OCI-LY7 (cell line): ENCODE measurements at regions not wholly inside any gene's neighbourhood (a gene's known extent, or its start where the extent isn't known, plus 50 kb on each side); places are given as distances from the start of the nearest gene placed in this dataset.

Source experiments
- BruUV-seq: library from RNA; stranded (reverse); fragments of 400-500 nt; replicated peaks from 2 replicates; lab custom pipeline; 2021; lab: Mats Ljungman, UMichigan
- CTCF ChIA-PET: fragments of 300-600 bp; sonication (Branson Sonifier 250); formaldehyde crosslinking; loops from one replicate; lab custom pipeline; 2022; ENCODE audit warnings: antibody characterized with exemption; ENCODE audit not compliant: unreplicated experiment; lab: Charles Lee
- POLR2A ChIA-PET: fragments of 300-600 bp; sonication (Branson Sonifier 250); formaldehyde crosslinking; loops from one replicate; lab custom pipeline; 2022; ENCODE audit warnings: antibody characterized with exemption; lab: Charles Lee
- DNase-seq: peaks from one replicate; pipeline ENCODE4 v3.0.0-alpha.2; 2015; ENCODE audit warnings: low spot score
- H2AFZ ChIP-seq: fragments of 200-600 bp; sonication (generic), shearing (Covaris generic); 2 replicates; pipeline ENCODE4 v1.6.1; 2014; ENCODE audit warnings: mild to moderate bottlenecking, antibody characterized with exemption, low read length, moderate library complexity
- H3K27ac ChIP-seq: fragments of 200-600 bp; sonication (generic); 2 replicates; pipeline ENCODE4 v1.5.1; 2014; ENCODE audit warnings: mixed run types, low read depth, mild to moderate bottlenecking, moderate library complexity, low read length, inconsistent platforms; ENCODE audit not compliant: poor library complexity, severe bottlenecking
- H3K36me3 ChIP-seq: fragments of 200-600 bp; sonication (generic); 2 replicates; pipeline ENCODE4 v1.6.1; 2014; ENCODE audit warnings: mild to moderate bottlenecking, antibody characterized with exemption, low read length, moderate library complexity, mixed read lengths; ENCODE audit not compliant: insufficient read depth
- H3K4me1 ChIP-seq: fragments of 200-600 bp; sonication (generic); 2 replicates; pipeline ENCODE4 v1.5.1; 2014; ENCODE audit warnings: mild to moderate bottlenecking, low read length; ENCODE audit not compliant: insufficient read depth, poor library complexity, severe bottlenecking
- H3K4me2 ChIP-seq: fragments of 200-600 bp; sonication (generic); 2 replicates; pipeline ENCODE4 v1.6.1; 2014; ENCODE audit warnings: mild to moderate bottlenecking, low read length
- H3K4me3 ChIP-seq: fragments of 200-600 bp; sonication (generic); 2 replicates; pipeline ENCODE4 v1.5.1; 2014; ENCODE audit warnings: mild to moderate bottlenecking, low read depth, low read length; ENCODE audit not compliant: poor library complexity, severe bottlenecking
- H3K79me2 ChIP-seq: fragments of 200-600 bp; sonication (generic); 2 replicates; pipeline ENCODE4 v1.6.1; 2016; ENCODE audit warnings: low read depth, mild to moderate bottlenecking, low read length, moderate library complexity, mixed read lengths; ENCODE audit not compliant: insufficient read depth
- H3K9me2 ChIP-seq: fragments of 200-600 bp; sonication (generic); 2 replicates; pipeline ENCODE4 v1.6.1; 2016; ENCODE audit warnings: mild to moderate bottlenecking, low read length, mixed read lengths; ENCODE audit not compliant: insufficient read depth
- H3K9me3 ChIP-seq: fragments of 200-600 bp; sonication (generic); 2 replicates; pipeline ENCODE4 v1.6.1; 2014; ENCODE audit warnings: mild to moderate bottlenecking, mixed run types, low read length, mixed read lengths
- H4K20me1 ChIP-seq: fragments of 200-600 bp; sonication (generic); 2 replicates; pipeline ENCODE4 v1.6.1; 2014; ENCODE audit warnings: mild to moderate bottlenecking, antibody characterized with exemption, low read length, moderate library complexity, mixed read lengths; ENCODE audit not compliant: insufficient read depth
- EZH2phosphoT487 ChIP-seq: fragments of 200-600 bp; sonication (generic); IDR thresholded peaks from 2 replicates; pipeline ENCODE4 v1.6.1; 2018; ENCODE audit warnings: low read depth, borderline replicate concordance, mild to moderate bottlenecking, mixed run types, antibody characterized with exemption, low read length, moderate library complexity, mixed read lengths
- intact Hi-C: fragments of 100-400 bp; cut with micrococcal nuclease; formaldehyde crosslinking; loops from one replicate; pipeline ENCODE4 v1.10.0; 2022; ENCODE audit not compliant: unreplicated experiment
- TF ChIP-seq, protein P1 (sequence below): fragments of 200-600 bp; sonication (generic); conservative IDR thresholded peaks from 2 replicates; pipeline ENCODE4 v1.5.1; 2014; ENCODE audit warnings: mild to moderate bottlenecking, antibody characterized with exemption, low read length, moderate library complexity, mixed read lengths

DNA sequence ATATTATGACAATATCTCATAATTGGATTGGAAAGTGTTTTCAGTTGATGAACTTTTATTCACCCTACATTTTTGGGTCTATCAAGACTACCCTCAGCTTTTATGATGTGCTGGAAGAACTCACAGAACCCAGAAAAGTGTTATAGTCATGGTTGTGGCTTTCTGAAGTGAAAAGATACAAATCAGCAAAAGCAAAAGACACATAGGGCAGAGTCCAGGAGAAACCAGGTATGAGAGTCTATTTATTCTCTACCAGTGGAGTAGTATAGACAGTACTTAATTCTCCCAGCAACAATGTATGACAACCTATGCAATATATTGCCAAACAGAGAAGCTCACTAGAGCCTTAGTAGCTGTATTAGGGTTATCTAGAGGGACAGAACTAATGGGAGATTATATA is 280.4 kb upstream of the TTC14 start:
- DNase-seq = no peak
- Histone ChIP-seq H3K9me2 (no peaks in the 10 kb centered on the region), H3K36me3 (no peaks in the 10 kb centered on the region), H2AFZ (no peak overlapping the region), H4K20me1 (no peaks in the 10 kb centered on the region), H3K79me2 (no peaks in the 10 kb centered on the region), H3K27ac (no peak overlapping the region), H3K4me3 (no peak overlapping the region), H3K4me2 (no peak overlapping the region), H3K4me1 (no peaks in the 10 kb centered on the region), H3K9me3 (no peaks in the 10 kb centered on the region)
- no peak for TF ChIP-seq EZH2phosphoT487
- TF ChIP-seq, protein P1, sequence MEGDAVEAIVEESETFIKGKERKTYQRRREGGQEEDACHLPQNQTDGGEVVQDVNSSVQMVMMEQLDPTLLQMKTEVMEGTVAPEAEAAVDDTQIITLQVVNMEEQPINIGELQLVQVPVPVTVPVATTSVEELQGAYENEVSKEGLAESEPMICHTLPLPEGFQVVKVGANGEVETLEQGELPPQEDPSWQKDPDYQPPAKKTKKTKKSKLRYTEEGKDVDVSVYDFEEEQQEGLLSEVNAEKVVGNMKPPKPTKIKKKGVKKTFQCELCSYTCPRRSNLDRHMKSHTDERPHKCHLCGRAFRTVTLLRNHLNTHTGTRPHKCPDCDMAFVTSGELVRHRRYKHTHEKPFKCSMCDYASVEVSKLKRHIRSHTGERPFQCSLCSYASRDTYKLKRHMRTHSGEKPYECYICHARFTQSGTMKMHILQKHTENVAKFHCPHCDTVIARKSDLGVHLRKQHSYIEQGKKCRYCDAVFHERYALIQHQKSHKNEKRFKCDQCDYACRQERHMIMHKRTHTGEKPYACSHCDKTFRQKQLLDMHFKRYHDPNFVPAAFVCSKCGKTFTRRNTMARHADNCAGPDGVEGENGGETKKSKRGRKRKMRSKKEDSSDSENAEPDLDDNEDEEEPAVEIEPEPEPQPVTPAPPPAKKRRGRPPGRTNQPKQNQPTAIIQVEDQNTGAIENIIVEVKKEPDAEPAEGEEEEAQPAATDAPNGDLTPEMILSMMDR = no peak
- ChIA-PET CTCF (no interaction called here), POLR2A (interaction anchor here (0.8 kb wide), 1 partner anchor 18 kb away, joined by 3 read pairs; no protein-coding TSS in a partner anchor)
- no TSS peak for BruUV-seq
- intact Hi-C loops = no loop called here

DNA sequence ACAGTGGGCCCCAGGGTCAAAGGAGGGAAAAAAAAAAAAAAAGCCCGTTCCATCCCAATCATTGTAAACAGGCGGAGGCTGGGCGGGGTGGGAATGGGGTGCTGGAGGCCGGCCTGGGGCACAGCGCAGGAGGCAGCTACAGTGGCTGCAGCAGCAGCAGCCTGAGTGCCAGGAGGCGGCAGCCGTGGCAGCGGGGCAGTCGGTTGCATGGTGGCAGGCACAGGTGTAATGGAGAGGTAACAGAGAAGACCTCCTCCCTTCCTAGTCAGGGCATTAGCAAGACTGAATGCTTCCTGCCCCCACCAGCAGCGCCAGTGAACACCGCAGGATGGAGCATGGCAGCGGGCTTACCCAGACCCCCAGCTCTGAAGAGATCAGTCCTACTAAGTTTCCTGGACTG is 279.1 kb upstream of the TTC14 start:
- ChIA-PET POLR2A (no interaction called here), CTCF (no interaction called here)
- Histone ChIP-seq H3K36me3 (no peaks in the 10 kb centered on the region), H3K4me2 (no peak overlapping the region), H4K20me1 (no peaks in the 10 kb centered on the region), H3K27ac (no peak overlapping the region), H3K9me2 (no peaks in the 10 kb centered on the region), H3K4me3 (no peak overlapping the region), H3K4me1 (no peaks in the 10 kb centered on the region), H3K9me3 (no peaks in the 10 kb centered on the region), H2AFZ (no peak overlapping the region), H3K79me2 (no peaks in the 10 kb centered on the region)
- TF ChIP-seq EZH2phosphoT487 = no peak
- TF ChIP-seq, protein P1 = no peak
- intact Hi-C loops = no loop called here
- DNase-seq = no peak
- BruUV-seq = no TSS peak

DNA sequence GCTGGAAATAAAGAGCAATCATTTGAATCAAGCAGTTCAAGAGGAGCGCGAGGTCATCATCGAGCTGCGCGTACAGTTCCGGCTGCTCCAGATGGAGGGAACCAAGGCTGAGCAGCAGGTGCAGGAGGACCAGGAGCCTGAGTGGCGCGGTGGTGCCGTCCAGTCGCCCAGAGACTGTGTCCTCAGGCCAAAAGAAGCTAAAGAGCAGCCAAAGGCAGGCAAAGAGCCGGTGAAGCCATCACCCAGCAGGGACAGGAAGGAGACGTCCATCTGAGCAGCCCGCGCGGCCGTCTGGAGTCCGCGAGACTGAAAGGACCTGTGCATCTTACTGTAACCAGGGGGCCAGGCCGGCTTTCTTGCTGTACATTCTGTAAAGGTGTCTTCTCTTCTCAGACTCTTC is 277.2 kb upstream of the TTC14 start:
- no peaks in the 10 kb centered on the region for H3K9me2 ChIP-seq
- no peak for DNase-seq
- TF ChIP-seq, protein P1 = no peak
- no peak for TF ChIP-seq EZH2phosphoT487
- no TSS peak for BruUV-seq
- no peak overlapping the region for H3K4me2 ChIP-seq
- POLR2A ChIA-PET = no interaction called here
- no peaks in the 10 kb centered on the region; the same call in 1 of the 2 replicates for H4K20me1 ChIP-seq
- no peaks in the 10 kb centered on the region for H3K4me1 ChIP-seq
- no peaks in the 10 kb centered on the region for H3K36me3 ChIP-seq
- CTCF ChIA-PET = no interaction called here
- intact Hi-C loops = no loop called here
- H3K79me2 ChIP-seq = no peaks in the 10 kb centered on the region
- H3K4me3 ChIP-seq = no peak overlapping the region
- H3K9me3 ChIP-seq = no peaks in the 10 kb centered on the region
- H3K27ac ChIP-seq = no peak overlapping the region
- H2AFZ ChIP-seq = no peak overlapping the region
